Right ventricle myocardium superior (tissue), 1 donor: ENCODE measurements at regions not wholly inside any gene's neighbourhood (a gene's known extent, or its start where the extent isn't known, plus 50 kb on each side); places are given as distances from the start of the nearest gene placed in this dataset.
"Not testable (repeated sequence)": the region's sequence is repeated elsewhere in the genome, so short reads cannot be mapped to it uniquely, and the experiment has no call there.

Experiments
- ATAC-seq: fragments of 200-7000 bp; cut with Tn5 transposase; one replicate; pipeline ENCODE4 v1.9.1; 2020; ENCODE audit warnings: mild to moderate bottlenecking; ENCODE audit not compliant: poor library complexity
- DNase-seq: peaks from one replicate; pipeline ENCODE4 v3.0.0-alpha.2; 2020
- intact Hi-C: fragments of 100-400 bp; cut with DNase I; formaldehyde crosslinking; loops from one replicate; pipeline ENCODE4 v1.11.2; 2022
- donor health status: DM: no; HTN: yes; CAD: no; lungs with severe emphysema.

DNA sequence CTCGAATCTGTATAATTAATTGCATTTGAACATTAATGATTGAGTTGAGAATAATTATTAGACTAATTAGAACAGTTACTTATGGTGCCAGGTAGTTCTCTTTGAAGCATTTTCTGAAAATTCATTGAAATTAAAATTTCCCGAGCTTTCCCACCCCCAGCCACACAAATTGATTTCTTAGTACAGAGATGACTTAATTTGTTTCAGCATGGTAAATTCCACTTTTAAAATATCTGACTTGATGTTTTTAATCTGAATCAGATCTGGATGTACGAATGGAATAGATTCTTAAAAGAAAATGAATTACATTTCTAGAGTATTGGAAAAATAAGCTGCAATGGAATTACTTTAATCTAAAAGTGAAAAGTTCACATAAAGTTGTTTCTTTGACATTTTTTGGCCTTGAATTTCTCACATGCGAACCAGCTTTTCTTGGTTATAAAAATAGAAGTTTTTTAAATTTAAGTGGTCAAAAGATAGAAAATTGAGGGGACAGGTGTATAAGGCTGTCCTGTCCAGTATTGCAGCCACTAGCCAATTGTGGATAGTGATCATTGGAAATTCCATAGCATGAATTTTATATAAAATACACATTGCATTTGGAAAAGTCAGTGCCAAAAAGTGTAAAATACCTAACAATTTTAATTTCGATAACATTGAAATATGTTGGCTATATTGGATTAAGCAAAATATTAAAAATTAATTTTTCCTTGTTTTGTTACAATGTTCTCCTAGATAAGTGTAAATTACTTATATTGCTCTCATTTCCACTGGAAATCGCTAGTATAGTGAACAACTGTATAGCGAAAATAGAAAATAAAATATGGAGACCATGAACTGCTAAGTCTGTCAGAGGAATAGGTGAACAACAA is 102.9 kb downstream of the OR2B2 start:
- intact Hi-C loops: no loop called here
- ATAC-seq: no peak

DNA sequence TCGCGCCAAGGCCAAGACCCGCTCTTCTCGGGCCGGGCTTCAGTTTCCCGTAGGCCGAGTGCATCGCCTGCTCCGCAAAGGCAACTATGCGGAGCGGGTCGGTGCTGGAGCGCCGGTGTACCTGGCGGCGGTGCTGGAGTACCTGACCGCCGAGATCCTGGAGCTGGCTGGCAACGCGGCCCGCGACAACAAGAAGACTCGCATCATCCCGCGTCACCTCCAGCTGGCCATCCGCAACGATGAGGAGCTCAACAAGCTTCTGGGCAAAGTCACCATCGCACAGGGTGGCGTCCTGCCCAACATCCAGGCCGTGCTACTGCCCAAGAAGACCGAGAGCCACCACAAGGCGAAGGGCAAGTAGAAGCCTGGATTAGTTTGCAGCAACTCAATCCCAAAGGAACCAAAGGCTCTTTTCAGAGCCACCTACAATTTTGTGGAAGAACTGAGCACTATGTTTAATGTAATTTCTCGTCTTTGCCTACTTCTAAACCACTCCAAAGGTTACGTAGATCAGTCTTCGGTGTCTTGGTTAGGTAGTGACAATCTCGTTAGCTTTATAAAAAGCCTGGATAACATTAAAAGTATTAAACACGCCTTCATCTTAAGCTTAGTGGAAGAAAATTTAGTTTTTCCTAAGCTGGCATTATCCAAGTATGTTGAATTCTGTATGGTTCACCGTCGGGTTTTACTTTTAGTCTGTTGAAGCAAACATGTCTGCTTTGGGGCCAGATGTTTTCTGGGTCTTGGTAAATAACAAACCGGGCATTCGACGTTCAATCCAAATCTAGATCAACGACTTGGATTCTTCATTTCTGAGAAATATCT is 103.7 kb downstream of the OR2B2 start:
- intact Hi-C loops: not testable (repeated sequence)
- ATAC-seq (peak; percentile 12), DNase-seq (peak; percentile 53)

More for the DNA sequence above, 102.9 kb downstream of the OR2B2 start:
- DNase-seq: no peak

DNA sequence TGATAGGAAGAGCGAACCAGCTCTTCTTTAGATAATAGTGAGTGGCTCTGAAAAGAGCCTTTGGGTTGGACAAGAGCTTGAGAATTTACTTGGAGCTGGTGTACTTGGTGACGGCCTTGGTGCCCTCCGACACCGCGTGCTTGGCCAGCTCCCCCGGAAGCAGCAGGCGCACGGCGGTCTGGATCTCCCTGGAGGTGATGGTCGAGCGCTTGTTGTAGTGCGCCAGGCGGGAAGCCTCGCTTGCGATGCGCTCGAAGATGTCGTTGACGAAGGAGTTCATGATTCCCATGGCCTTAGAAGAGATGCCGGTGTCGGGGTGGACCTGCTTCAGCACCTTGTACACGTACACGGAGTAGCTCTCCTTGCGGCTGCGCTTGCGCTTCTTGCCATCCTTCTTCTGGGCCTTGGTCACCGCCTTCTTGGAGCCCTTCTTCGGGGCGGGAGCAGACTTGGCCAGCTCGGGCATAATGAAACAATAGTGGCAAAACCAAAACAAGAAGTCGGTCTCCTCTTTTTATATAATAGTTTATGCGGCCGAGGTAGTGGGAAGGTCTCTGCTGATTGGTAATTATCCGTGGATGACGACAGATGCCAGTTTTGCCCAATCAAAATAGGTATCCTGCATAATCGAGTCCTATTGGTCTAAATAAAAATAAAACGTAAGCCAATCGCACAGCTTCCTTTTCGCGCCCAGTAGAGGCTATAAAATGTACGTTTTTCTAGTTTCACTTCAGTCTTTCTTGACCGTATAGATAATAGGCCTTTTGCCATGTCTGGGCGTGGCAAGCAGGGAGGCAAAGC is 104.6 kb downstream of the OR2B2 start:
- ATAC-seq: peak; percentile 90
- intact Hi-C loops: not testable (repeated sequence)
- peak; percentile 68 for DNase-seq

DNA sequence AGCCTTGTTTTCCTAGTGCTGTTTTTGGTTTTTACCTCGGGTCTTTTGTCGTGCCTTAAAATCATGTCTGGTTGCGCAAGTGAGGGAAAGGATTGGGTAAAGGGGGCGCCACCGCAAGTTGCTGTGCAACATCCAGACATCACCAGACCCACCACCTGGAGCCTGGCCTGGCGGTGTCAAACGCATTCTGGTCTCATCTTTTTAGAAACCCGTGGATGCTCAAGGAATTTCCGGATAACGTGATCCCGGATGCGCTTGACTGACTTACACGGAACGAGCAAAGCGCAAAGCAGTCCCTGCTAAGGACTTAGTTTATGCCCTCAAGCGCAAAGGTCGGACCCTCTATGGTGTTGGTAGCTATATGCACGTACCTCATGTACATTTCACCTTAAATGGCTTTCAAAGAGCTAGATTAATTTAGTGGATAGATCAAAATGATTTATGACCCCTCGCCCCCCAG is 105.2 kb downstream of the OR2B2 start:
- DNase-seq (no peak), ATAC-seq (no peak)
- intact Hi-C loops: no loop called here

DNA sequence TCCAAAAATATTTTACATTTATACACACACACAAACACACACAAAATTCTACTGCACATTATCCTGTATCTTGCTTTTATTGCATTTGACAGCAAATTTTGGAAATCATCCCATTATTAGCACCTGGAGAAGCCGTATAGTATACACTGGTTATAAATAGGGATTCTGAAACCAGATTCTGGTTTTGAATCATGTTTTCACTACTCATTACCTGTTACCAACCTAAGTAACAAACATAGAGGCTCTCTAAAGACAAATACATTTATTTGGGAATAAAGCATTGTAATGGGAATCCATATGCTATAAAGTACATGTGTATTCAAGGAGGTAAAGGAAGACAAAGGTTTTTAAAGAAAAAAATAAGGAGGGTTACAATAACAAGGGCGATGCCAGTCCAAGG is 106.8 kb downstream of the OR2B2 start:
- ATAC-seq: no peak
- no peak for DNase-seq
- intact Hi-C loops: no loop called here

DNA sequence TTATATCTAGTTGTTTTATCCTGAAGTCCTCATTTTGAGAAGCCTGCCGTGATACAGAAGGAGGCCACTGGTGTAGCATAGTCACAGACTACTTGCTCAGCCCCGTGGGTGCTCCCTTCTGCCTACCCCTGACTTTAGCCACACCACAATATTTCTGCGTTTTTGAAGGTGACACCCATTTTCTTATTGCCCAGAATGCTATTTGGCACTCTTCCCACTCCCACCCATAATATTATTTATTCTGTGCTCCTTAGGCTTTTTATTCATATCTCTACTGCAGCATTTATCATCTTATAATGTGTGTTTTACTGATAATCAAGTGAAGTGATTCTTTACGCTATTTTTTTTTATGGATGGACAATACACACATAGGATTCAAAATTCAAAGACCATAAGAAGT is 107.3 kb downstream of the OR2B2 start:
- intact Hi-C loops: no loop called here
- DNase-seq (no peak), ATAC-seq (no peak)

DNA sequence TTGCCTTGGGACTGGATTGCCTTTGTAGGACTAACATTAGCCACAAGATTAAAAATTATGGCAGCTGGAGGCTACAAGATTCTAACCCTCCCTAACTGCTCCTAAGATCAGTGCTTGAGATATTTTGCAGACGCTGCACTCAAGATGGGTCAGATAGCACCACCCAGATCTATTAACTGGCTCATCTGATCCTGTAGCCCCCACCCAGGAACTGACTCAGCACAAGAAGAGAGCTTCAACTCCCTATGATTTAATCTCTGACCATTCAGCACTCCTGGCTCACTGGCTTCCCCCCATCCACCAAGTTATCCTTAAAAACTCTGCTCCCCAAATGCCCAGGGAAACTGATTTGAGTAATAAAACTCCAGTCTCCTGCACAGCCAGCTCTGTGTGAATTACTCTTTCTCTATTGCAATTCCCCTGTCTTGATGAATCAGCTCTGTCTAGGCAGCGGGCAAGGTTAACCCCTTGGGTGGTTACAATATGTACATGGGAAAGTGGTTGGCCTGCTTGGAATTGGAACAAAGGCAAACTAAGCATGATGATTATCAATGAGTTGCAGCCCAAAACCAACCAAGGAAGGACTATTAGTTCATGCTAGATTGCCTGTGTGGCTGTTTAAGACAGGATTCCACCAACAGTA is 111.3 kb downstream of the OR2B2 start:
- intact Hi-C loops: no loop called here
- no peak for DNase-seq
- ATAC-seq: no peak

DNA sequence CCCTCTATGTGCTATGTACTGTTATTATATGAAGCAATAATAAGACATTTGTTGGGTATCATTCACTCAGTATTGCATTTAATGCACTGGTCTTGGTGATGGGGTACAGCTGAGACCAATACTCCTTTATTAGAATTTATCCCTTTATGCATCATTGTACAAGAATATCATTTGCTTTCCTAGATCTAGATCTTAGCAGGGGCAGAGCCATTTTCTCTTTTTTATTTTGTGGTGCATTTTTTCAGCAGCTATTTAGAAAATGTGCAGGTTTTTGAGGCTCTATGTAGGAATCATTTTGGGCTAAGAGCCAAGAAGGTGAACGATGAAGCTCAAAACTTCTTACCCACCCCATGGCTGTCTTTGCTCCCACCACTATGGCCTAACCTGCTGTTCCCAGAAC is 114.2 kb downstream of the OR2B2 start:
- no peak for ATAC-seq
- intact Hi-C loops: no loop called here
- no peak for DNase-seq

DNA sequence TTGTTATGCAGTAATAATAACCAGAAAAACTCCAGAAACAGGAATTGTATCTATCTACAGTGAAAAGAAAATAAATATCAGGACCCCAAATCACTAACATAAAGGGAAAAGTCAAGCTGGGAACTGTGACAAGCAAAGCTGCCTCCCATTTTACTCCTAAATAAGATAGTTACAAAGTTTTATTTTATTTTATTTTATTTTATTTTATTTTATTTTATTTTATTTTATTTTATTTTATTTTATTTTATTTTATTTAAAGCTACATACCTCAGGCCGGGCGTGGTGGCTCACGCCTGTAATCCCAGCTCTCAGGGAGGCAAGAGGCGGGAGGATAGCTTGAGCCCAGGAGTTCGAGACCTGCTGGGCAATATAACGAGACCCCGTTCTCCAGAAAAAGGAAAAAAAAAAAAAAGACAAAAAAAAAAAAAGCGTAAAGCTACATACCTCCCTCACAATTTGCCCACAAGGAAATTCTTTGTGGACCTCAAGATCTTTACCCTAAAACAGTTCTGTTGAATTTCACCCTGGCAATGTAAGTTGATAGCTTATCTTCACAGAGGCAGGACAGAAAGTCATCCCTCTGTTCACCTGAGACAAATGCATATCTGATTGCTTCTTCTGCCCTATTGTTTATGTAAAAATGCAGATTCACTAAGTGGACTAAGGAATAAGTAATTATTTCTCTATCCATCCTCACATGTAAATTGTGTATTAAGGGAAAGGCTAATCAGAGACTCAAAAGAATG is 115.3 kb downstream of the OR2B2 start:
- intact Hi-C loops, ATAC-seq, DNase-seq: not testable (repeated sequence)

DNA sequence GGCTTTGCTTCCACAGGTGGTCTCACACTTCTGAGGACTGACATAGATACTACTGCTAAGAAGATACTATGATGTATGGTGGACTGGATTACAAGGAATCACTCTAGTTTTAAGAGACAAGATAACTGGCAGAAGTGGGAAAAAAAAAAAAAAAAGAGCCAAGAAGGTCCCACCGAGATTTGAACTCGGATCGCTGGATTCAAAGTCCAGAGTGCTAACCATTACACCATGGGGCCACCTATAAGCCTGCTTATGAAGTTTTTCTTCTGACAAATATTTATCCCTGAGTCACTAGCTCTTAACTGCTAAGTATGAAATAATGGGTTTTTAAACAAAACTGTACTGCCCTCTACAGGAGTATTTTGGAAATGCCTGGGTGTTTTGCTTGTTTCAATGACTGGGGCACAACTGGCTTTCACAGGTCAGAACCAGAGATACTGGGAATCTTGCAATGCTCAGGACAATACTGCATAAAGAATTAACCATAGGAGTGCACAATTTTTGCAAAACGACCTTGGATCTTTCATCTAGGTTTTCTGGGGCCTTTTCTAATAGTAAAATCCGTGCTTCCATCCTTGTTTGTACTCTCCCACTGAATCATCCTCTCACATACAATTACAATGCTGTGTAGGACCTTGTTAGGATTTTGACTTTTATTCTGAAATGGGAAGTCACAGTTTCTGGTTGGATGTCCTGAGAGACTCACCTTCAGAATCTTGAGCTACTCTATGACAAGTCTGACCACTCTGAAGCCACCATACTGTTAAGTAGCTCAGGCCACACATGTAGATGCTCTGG is 116.3 kb downstream of the OR2B2 start:
- intact Hi-C loops: no loop called here

DNA sequence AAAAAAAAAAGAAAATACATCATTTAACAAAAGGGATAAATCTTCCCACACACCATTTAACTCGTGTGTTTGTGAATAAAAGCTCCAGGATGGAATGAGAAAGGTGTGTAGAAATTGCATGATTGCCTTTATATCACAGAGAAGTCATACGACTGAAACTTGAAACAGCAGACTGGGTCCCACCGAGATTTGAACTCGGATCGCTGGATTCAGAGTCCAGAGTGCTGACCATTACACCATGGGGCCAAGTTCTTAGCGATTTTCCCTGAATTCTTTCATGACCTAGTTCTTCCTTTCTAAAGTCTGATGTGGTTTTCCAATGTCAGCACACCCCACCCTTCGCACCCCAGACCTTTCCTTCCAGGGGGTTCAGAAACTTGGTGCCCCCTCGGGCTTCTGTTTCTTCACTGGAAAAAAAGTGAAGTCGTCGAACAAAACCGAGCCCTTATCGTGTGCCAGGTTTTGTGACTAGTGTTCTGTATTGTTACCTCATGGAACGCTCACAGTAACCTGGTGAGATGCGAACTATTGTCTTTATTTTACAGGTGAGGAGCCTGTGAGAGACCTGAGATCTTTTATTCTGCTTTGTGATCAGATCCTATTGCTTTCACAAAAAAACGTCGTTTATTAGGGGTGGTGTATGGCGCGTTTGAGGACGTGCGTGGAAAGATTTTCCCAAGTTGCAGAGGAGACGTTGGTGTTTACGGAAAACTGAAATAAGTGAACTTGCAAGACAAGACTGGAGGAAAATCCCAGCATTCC is 120.8 kb downstream of the OR2B2 start:
- intact Hi-C loops: no loop called here

More for the DNA sequence above, 116.3 kb downstream of the OR2B2 start:
- ATAC-seq (peak; percentile 71), DNase-seq (no peak)

DNA sequence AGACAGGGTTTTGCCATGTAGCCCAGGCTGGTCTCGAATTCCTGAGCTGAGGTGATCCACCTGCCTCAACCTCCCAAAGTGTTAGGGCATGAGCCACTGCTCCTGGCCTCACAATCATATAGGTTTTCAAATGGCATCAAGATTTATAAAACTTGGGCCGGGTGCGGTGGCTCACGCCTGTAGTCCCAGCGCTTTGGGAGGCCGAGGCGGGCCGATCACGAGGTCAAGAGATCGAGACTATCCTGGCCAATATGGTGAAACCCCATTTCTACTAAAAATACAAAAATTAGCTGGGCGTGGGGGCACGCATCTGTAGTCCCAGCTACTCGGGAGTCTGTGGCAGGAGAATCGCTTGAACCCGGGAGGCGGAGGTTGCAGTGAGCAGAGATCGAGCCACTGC is 123.8 kb downstream of the OR2B2 start:
- ATAC-seq, DNase-seq, intact Hi-C loops: not testable (repeated sequence)

More for the DNA sequence above, 120.8 kb downstream of the OR2B2 start:
- ATAC-seq (peak; percentile 73), DNase-seq (no peak)

DNA sequence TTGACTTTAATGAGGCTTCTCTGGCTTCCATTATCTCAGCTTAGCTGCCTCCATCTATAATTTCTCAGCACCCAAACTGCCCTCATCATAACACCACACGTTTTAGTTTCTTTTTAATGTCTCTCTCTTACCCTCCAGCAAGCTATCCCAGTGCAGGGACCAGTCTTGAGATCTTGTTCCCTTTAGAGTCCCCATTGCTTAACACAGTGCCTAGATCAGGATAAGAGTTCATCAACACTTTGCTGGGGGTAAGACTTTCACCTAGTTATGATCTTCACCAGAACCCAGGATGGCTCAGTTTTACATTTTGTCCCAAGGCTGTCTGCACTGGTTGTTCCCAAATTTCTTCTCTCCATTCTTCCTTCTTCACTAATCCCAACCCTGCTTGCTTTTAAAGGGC is 126.1 kb downstream of the OR2B2 start:
- DNase-seq (no peak), ATAC-seq (no peak)
- intact Hi-C loops: no loop called here

DNA sequence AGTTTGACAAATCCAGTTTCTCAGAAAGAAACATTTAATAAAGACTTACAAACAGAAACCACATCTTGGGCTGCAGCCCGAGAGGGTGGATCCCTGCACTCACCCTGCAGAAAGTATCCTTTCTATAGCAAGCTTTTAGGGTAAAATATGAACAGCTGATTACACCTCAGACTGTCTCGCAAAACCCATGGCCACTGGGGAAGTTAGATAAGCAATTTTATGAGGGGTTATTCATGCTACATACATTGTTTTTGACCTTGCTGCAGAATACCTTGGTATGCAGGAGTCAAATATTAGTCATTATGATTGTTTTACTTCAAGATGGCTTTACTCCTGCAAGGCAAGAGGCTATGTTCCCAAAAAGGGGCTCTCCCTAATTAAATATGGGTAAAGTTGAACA is 126.9 kb downstream of the OR2B2 start:
- intact Hi-C loops: no loop called here
- ATAC-seq: no peak
- no peak for DNase-seq

DNA sequence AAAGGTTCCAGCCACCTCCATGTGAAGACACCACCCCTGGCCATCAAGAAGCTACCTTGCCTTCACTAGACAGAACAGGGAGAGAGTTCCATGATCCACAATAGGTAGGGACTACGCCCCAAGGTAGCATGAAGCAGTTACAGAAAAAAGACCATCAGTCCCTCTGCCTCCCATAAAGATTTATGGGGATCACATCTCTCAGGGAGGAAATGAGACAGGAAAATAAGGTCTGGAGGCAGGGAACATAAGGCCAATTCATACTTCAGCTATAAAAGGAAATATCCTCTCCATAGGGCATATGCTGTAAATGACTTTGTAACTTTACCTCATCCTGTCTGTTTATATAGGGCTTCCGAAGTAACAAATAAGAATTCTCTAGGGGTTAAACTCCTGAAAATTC is 129.4 kb downstream of the OR2B2 start:
- no peak for ATAC-seq
- intact Hi-C loops: no loop called here
- DNase-seq: no peak

DNA sequence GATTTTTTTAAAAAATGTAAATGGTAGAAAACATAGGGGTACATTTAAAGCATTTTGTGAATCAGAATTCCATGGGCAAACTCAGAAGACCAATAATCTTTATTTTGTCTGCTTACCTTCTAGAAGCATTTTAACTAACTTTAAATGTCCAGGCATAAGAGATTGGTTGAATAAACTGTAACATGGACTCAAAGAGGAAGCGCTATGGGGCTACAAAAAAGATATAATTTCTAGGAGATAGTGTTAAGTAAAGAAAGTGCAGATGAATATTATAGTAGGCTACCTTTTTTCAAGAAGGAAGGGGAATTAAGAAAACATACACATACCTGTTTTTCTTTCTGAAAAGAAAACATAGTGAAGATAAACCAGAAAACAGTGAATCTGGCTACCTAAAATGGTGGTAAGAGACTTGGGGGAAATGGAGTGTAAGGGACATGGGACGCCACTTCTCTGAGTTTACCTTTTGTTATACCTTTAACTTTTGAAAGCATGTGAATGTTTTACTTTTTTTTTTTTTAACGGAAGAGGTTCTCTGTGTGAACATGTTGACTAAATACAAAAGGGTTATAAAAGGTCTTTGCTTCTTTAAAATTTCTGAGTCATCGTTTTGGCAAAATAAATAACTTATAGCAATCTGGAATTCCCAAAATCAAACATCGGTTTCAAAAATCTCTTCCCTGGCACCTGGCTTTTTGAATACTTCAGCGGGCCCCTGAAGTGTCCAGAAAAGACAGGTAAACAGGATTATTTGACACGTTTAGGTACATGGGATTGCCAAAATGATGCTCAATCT is 133.4 kb downstream of the OR2B2 start:
- no peak for DNase-seq
- ATAC-seq: no peak
- intact Hi-C loops: no loop called here
